GM21515 (cell line): ENCODE measurements at regions not wholly inside any gene's neighbourhood (a gene's known extent, or its start where the extent isn't known, plus 50 kb on each side); places are given as distances from the start of the nearest gene placed in this dataset.
"Not testable (repeated sequence)": the region's sequence is repeated elsewhere in the genome, so short reads cannot be mapped to it uniquely, and the experiment has no call there.

Source experiments
- ATAC-seq: cut with Tn5 transposase; IDR thresholded peaks from one replicate; pipeline ENCODE4 v1.9.1; 2021; ENCODE audit not compliant: unreplicated experiment

DNA sequence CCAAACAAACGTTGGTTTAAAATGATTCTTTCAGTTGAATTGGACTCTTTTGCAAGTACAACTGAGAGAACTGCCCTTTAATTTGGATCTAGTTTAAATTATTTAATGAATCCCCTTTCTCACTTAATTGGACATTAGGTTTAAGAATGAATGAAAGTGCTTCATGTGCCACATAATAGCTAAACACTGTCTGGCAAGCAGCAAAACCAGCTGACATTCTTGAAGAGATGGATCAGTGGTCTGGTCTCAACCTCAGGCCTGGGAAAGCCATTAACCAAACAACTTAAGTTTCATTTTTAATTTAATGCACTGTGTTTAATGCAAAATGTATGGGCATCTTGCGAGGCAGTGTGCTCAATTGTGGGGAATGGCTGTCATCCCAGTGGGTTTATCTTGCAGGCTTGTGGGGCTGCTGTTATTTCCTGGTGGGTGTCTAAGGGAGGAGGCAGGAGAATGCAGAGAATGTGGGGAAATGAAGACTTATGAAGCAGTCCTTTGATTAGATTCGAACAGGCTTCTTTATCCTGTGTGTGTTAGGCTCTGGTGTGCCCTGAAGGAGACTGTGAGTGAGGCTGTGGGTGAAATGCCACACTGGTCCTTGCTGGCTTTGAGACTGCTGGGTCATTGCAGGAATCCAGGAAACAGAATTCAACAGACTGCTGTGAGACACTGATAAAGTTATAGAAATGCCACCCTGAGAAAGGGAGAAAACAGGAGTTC is 144.1 kb upstream of the PELI2 start:
- ATAC-seq = no peak

DNA sequence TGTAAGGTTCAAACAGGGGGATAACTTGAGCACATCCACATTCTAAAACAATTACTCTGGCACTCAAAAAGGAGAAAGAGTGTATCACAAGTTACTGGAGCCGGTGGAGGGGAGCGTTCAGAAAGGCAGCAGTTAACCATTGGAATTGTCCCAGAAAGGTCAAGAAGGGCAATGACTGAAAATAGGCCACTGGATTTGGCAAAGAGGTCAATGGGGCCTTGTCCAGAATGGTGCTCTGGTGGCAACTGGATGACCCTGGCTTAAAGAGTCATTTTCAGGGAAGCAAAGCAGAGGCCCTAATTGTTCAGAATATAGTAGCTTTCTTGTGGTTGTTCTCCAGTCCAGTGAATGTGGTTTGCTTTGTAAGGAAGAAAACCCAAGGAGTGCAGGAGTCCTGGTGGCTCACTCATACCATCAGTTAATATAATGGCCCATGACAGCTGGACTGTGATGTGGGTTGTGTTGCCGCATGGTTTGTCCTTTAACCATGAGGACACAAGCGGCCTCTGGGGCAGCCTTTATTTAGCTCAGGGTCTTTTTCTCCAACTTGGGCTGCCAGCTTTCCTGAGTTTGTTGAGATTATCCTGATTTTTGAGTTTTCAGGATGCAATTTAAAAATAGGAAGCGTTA is 142.8 kb upstream of the PELI2 start:
- ATAC-seq = no peak

DNA sequence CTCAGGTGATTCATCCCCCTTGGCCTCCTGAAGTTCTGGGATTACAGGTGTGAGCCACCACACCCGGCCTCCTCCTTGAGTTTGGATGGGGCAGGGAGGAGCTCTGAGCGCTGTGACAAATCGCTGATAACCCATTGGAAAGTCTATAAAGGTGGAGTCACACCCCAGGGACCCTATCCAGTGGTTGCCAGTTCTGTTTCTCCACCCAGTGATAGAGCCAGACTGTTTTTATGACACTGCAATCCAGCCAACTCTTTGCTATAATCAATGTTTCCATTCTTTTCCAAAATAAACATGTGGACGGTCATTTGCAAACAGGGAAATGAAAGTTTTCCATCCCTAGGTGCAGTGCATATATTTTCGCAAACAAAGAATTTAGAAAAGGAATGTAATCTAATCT is 142.0 kb upstream of the PELI2 start:
- no peak for ATAC-seq

DNA sequence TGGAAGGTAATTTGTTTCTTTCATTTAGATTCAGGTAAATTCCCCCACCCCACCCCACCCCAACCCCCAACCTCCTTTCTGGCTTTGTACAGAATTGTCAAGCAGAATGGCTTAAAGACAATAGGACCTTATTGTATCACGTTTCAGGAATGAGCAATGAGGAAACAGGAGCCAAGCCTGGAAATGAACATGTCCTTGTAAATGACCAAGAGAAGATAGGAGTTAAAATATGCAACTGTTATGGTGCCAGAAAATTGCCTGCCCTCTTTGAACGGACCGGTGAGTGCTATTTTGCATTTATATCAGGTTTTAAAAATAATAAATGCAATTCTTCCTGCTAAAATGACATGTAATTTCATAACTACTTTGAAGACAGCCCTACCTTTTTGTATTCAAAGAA is 141.6 kb upstream of the PELI2 start:
- ATAC-seq = no peak

DNA sequence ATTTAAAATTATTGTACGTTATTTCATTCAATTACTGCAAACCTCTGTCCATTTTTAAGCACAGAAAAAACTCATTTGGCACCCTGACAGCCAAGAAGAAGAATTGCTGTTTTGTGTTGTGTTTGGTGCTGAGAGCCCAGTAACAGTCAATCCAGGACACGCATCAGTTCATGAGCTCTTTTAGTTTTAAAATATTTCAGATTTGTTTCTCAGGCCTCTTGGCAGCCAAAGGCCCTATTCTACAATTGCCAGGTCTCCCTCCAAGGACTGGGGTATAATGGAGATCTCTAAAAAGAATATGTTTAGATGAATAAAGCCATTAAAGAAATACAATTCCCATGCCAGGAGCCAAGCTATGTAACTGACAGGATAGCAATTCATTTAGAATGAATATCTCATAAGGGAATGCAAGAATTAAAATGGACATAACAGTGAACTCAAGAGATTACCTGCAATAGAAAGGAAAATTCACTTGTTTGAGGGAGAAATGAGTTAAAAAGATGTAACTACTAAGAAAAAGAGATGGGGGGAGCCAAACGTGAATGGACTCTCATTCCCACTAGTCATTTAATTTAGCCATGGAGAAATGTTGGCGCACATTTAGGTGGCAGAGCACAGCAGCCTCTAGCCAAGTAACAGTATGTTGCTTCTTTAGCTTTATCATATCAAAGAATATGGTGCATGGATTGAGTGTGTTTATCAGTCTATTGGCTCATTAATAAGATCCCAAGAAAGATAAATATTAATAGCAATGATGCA is 140.6 kb upstream of the PELI2 start:
- ATAC-seq = no peak

DNA sequence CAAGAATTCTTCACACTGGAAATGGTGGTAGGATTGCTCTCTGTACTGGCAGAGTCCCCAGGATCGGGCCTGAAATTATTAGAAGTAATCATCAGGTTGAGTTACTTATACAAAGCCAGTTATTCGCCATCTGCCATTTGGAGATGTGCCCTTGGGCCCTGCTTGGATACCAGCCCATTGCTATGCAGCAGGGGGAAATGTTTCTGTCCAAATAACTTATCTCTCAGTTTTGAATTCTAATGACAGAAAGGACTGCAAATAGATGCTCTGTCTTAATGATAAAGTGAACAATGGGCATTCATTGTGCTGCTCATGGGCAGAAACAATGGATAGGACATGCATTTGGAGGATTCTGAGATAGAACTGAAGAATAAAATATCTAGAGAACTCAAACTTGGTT is 139.1 kb upstream of the PELI2 start:
- ATAC-seq = no peak

DNA sequence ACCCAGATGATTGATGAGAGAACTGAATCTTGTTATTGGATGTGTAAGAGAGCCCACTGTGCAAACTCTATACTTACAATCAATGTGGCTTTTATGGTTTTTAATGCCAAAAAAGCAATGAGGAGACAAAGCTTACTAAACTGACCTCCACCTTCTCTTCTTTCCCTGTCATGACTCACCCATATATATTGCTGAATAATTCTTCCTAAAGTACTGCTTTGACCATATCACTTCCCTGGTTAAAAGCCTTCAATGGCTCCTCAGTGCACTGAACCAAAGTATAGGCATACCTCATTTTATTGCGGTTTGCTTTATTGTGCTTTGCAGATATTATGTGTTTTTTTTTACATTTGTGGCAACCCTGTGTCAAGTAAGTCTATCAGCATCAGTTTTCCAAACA is 138.4 kb upstream of the PELI2 start:
- ATAC-seq = no peak

DNA sequence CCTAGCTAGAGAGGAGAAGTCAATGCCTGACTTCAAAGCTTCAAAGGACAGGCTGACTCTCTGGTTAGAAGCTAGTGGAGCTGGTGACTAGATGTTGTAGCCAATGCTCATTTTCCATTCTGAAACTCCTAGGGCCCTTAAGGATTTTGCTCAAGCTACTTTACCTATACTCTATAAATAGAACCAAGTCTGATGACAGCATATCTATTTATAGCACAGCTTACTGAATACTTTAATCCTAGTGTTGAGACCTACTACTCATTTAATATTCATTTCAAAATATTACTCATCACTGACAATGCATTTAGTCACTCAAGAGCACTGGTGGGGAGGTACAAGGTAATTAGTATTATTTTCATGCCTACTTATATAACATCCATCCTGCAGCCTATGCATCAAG is 137.2 kb upstream of the PELI2 start:
- no peak for ATAC-seq

DNA sequence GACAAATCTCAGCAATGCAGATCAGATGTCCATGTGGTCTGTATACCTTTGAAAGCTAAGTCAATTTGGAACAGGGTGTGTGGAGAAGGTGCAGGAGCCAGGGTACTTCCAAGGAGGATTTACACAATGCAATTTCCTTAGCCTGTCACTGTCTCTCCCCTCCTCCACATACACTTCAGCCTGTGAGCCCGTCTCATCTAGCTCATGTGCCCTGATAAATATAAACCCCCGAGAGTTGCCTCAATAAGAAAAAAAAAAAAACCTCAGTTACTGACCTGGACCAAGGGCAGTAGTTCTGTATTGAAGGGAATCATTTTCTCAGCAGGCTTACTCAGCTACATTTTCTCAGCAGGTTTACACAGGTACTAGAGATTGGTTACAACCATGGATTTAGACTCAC is 132.1 kb upstream of the PELI2 start:
- ATAC-seq = no peak

DNA sequence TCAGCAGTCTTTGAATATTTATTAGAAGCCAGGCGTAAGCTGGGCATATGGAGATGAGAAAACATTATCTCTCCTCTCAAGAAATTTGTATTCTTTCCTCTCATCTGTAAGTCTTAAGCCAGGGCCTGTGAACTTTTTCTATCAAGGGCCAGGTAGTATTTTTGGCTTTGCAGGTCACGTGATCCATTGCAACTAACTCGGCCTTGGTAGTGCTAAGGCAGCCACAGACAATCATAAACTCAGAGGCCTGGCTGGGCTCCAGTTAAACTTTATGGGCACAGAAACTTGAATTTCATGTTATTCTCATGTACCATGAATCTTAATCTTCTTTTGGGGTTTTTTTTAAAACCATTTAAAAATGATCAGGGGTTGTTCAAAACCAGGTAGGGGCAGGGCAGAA is 117.4 kb upstream of the PELI2 start:
- ATAC-seq = no peak

DNA sequence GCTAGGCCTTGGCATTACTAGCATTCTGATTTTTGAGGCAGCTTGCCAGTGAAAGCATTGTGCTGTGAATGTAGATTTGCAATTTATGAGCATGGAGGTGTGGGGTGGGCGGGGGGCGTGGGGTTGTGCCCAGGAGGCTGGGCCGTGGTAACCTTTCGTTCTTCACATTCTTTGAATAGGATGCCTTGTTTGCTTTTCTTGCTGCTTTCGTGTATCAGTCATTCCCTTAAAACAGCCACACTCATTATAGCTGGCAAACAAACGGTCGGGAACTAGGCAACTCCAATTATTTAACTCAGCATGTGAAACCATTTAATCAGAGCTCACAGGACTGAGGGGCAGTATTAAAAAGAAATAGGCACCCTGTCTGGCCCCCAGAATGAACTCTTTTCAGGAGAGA is 115.9 kb upstream of the PELI2 start:
- ATAC-seq = no peak

DNA sequence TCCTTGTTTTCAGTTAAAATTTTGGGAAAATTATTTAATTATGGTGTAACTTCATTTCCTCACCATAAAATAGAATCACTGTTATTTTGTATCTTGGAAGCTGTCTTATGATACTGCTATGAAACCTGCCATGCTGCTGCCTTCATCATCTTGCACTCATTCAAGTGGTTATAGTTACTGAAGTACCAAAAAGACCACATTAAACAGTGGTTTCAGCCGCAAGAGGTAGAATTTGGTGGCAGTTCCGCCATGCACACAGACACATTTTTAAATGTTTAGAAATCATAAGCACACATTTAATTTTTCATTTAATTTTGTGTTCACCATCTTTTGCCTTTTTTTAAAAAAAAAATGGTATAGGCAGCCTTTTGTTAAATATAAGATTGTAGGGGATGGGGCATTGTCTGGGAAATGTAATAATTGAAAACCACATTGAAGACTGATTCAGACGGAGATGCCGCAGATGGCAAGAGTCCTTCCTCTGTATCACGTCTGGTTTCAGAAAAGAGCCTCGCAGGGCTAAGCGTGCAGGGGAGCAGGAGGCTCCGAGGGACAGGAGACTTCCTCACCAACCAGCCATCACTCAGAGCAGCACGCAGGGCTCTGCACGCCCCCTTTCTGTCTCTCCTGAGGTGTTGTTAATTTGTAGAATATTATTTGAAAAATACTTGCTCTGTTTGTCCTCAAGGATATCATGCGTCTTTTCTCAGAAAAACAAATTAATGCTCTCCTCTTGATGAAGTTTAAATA is 115.2 kb upstream of the PELI2 start:
- ATAC-seq = peak; percentile 56

DNA sequence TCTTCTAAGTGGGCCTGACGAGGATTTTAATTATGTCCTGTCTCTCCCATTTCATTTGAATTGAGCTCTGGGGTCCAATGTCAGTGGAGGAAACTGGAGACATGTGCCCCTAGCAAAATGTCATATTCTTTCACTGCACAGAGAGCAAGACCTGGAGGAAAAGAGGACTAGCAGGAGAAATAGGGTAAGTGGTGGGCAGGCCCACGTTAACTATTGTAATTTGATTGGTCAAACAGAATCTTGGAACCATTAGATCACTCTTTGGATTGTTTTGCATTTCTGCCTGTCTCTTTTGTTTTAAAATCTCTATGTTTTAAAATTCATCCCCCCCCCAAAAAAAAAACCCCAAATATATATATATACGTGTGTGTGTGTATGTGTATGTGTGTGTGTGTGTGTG is 113.9 kb upstream of the PELI2 start:
- no peak for ATAC-seq

DNA sequence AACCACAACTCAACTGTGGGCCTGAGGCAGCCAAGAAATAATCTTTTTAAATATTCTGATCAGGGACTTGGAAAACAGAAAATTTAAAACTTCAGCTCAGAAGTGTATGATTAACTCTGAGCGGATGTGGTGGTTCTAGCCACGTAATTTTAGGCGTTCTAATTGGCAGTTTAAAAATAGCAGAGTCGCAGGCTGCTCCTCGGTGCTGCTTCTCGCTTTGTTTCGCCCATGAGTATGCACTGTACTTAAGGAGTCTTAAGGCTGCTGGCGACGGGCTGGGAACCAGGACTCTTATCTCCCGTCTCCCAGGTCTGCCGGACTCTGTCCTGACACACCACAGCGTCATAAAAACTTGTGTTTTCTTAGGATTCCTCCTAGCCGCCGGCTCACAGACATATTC is 113.4 kb upstream of the PELI2 start:
- ATAC-seq = peak; percentile 86

DNA sequence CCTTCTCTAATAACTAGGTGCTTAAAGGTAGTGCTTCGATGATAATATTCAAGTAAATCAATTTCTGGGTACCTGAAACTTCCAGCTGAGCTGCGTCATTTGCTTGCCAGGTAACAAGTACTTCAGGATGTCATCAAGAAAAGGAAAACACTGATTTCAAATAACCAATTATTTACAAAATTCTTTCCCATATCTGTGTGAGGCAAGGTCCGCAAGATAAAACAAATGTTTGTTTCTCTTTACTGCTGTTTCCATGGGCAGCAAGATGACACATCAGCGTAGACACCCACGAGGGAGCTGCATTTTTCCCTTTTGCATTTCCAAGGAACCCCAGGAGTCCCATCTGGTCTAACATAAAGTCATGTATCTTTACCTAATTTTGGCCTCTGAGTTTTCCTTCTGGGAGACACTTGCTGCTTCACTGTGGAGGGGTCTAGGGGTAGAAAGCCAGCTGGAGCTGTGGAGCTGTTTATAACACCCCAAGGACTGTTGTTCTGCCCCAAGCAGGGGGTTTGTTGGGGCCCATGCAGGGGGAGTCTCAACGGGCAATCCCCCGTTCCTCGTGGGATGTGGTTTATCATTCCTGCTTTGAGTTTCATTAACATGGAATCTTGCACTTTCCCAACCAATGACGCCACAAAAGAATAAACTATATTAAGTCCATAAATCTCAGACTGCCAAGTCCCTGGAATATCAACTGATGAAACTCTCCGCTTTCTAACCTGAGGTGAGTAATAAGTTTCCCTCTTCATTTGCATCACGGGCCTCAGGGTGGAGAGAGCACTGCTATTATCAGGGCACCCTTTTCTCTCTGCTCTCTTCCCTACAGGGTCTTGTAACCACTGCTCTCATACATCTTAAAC is 112.8 kb upstream of the PELI2 start:
- no peak for ATAC-seq

DNA sequence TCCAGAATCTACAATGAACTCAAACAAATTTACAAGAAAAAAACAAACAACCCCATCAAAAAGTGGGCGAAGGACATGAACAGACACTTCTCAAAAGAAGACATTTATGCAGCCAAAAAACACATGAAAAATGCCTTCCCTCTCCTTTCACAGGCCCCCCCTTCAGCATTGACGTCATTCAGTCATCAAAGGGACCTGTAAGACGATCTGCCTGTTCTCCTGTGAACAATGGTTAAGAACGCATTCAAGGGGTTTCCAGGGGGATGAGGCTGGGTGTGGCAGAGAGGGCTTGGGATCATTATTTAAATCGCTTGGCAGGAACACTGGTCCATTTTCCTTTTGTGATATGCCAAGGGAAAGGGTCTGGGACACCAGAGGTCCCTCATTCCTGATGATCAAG is 110.7 kb upstream of the PELI2 start:
- ATAC-seq = not testable (repeated sequence)

DNA sequence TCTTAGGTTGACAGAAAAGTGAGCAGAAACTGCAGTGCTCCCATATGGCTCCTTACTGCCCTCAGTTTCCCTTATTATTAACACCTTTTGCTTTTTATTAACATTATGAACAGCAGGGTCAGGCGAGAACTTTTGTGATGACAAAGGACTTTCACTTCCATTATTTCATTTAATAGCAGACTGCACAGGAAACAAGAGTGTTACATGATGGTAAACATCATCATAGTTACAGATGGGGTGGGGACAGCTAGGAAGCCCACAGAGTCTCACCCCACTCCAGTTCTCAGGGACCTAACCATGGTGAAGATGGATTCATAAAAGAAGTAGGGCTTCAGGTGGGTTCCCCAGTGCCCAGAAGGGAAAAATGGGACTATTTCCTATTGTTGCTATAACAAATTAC is 110.1 kb upstream of the PELI2 start:
- no peak for ATAC-seq

DNA sequence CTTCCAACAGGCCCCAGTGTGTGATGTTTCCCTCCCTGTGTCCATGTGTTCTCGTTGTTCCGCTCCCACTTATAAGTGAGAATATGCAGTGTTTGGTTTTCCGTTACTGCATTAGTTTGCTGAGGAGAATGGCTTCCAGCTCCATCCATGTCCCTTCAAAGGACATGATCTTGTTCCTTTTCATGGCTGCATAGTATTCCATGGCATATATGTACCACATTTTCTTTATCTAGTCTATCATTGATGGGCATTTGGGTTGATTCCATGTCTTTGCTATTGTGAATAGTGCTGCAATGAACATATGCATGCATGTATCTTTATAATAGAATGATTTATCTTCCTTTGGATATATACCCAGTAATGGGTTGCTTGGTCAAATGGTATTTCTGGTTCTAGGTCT is 109.5 kb upstream of the PELI2 start:
- ATAC-seq = not testable (repeated sequence)

DNA sequence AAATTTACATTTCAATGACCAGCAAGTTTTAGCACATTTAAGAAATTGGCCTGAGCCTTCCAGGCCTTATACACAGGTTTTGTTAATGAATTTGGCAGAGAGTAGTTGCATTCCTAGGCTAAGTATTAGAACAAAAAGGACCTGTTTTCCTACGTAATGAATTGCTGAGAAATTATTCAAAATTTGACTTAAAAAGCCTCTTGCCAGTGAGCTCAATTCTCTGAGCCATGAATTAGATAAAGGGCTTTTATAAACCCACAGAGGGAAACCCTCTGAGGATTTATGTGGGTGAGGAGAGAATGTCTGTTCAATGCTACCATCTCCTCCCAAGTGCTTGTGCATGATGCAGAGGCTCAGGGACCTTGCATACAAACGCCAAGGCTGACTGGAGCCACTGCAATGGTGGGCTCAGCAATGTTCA is 94.5 kb upstream of the PELI2 start:
- no peak for ATAC-seq

DNA sequence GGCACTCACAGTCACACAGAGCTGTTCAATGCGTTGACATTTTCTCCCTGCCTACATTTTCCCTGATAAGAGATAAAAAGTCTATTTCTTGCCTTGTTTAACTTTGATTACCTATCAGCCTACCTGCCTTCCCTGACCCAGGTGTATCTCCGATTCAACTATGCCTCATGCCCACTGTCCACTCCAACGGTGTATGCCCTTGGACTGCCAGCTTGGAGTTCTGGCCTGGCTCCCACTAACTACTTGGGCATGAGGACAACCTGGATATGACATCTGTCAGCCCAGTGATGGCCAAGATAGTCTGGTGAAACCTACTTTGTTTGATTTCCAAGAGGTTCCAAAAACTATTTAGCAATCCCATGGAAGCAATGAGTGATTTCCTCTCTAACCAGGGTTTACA is 93.0 kb upstream of the PELI2 start:
- ATAC-seq = no peak

DNA sequence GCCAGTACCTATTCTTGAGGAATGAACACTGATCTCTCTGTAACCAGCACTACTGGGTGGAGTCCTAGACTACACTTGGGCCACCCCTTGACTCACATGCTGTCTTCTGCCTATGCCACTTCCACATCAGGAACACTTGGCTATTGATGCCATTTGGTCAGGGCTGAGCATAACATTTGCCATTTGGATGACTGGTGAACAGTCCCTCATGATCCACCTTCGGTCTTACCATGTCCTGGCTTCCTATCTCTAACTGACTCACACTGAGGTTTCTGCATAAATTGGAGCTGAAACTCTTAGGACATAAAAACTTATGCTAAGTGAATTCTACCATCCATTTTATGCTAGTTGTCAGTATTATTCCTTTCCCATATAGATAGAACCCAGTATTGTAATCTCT is 91.7 kb upstream of the PELI2 start:
- no peak for ATAC-seq
